ENCODE measurements at regions not wholly inside any gene's neighbourhood (a gene's known extent, or its start where the extent isn't known, plus 50 kb on each side); places are given as distances from the start of the nearest gene placed in this dataset.
"Not testable (repeated sequence)": the region's sequence is repeated elsewhere in the genome, so short reads cannot be mapped to it uniquely, and the experiment has no call there.

DNA sequence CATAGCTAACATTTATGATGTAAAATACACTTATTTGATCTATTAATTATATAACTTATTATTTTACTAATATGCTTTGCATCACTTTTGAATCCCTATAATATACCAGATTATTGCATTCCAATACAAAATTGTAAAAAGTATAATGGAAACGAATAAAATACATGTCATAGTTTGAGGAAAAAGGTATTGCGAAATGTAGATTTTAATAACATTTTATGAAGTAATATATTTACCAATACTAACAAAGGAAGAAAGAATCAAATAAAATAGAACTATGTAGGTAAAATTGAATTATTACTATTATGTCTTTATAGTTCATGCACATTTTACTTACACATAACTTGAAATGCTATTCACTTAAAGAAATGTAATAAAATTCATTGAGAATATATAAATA lies 1300.2 kb downstream of the ADGRL3 start:
- H3K9me3 ChIP-seq: no peaks in the 10 kb centered on the region
- no peaks in the 10 kb centered on the region for H3K36me3 ChIP-seq
- no peak overlapping the region for H3K4me3 ChIP-seq
- H3K27me3 ChIP-seq: no peaks in the 10 kb centered on the region
- no peak for DNase-seq

DNA sequence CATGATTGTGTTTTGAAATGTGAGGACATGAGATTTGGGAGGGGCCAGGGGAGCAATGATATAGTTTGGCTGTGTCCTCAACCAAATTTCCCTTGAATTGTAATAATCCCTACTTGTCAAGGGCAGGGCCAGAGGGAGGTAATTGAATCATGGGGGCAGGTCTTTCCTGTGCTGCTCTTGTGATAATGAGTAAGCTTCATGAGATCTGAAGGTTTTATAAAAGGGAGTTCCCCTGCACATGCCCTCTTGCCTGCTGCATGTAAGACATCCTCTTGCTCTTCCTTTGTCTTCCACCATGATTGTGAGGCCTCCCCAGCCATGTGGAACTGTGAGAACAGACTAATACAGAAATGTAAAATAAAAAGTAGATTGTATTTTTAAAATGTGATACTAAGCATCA lies 1294.9 kb downstream of the ADGRL3 start:
- Histone ChIP-seq H3K4me3 (no peak overlapping the region), H3K36me3 (no peaks in the 10 kb centered on the region), H3K9me3 (no peaks in the 10 kb centered on the region), H3K27me3 (no peaks in the 10 kb centered on the region)
- no peak for DNase-seq

DNA sequence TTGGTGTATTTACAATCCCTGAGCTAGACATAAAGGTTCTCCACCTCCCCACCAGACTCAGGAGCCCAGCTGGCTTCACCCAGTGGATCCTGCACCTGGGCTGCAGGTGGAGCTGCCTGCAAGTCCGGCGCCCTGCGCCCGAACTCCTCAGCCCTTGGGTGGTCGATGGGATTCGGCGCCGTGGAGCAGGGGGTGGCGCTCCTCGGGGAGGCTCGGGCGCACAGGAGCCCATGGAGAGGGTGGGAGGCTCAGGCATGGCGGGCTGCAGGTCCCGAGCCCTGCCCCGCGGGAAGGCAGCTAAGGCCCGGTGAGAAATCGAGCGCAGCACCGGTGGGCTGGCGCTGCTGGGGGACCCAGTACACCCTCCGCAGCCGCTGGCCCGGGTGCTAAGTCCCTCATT lies 1291.6 kb downstream of the ADGRL3 start:
- H3K36me3 ChIP-seq, H3K27me3 ChIP-seq, H3K9me3 ChIP-seq, H3K4me3 ChIP-seq, DNase-seq: not testable (repeated sequence)

DNA sequence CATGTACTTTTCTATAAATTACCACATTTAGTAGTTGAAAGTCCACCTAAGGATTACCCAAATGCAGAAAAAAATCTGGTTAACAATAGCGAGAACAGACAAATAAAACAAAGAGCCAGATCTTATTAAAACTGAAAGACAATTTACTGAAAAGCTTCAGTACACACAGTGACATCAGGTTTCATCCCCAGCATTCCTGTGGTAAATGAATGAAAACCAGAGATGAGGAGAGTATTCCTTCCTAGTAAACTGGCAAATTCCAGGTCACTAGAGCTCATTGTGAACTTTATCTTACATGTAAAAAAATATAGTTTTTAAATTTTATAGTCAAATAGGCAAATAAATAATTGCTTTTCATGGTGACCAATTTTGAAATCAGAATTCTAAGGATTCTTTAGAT lies 1290.5 kb downstream of the ADGRL3 start:
- Histone ChIP-seq H3K9me3 (no peaks in the 10 kb centered on the region), H3K27me3 (no peaks in the 10 kb centered on the region), H3K4me3 (no peak overlapping the region), H3K36me3 (no peaks in the 10 kb centered on the region)
- DNase-seq: no peak

DNA sequence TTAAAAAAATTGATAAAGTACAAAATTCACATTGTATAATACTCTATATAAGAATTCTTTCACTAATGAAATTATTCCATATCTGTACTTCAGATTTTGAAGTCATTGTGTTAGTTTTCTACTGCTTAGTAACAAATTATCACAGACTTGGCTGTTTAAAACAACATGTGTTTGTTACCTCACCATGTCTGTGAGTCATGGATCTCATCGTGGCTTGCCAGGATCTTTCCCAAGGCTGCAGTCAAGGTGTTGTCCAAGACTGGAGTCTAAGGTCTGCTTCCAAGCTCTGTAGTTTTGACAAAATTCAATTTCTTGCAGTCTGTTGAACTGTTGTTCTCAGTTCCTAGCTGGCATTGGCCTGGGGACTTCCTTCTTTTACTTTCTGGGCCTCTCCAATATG lies 1286.9 kb downstream of the ADGRL3 start:
- H3K36me3 ChIP-seq: no peaks in the 10 kb centered on the region
- no peaks in the 10 kb centered on the region for H3K9me3 ChIP-seq
- DNase-seq: no peak
- no peak overlapping the region for H3K4me3 ChIP-seq
- no peaks in the 10 kb centered on the region for H3K27me3 ChIP-seq

DNA sequence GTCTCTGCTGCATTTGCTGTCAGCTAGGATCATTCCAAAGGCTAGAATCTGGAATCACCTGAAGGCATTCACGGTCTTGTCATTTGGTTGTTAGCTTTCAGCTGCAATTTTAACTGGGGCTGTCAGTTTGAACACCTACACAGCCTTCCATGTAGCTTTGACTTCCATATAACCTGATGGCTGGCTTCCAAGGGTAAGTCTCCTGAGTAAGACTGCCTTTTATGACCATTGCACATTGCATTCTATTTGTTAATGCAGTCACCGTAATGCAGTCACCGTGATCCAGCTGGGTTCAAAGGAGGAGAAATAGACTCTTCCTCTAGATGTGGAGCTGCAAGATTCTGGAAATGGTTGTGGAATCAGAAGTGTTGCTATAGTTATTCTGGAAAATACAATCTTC lies 1284.2 kb downstream of the ADGRL3 start:
- DNase-seq: no peak
- no peaks in the 10 kb centered on the region for H3K36me3 ChIP-seq
- H3K27me3 ChIP-seq: no peaks in the 10 kb centered on the region
- no peaks in the 10 kb centered on the region for H3K9me3 ChIP-seq
- H3K4me3 ChIP-seq: no peak overlapping the region

DNA sequence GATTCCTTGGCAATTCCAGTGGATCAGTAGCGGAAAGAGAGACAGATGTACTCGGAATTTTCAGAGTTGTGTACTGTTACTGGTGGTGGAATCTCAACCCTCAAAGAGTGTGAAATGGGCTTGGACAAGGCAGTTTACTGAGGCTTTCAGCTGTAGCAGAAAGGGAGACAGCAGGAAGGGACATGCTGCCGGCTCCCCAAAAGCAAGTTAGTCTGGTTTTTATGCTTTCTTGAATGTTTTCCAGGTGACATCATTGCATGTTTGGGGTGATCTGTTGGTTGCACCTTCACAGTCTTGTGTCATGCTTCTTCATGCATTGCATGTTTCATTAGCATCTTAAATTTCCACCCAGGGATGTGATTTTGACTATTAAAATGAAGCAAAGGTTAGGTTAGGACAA lies 1282.2 kb downstream of the ADGRL3 start:
- H3K4me3 ChIP-seq: no peak overlapping the region
- DNase-seq: no peak

DNA sequence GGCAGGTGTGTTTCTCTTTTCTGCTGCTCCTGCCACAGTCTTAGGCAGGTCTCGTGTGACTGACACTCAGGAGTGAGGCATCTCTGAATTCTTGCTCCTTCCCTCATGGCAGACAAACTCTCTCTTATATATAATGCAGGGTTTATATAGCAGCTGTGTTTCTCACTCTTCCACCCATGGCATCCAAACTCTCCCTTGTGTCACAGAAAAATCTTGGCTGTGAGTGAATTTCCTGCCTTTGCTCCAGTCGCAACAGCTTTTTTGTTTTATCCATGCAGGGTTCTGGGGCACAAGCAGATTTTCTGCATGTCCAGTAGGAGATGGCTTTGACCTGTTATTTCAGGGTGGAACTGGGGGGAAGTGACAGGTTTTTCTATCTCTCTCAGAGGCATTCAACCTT lies 1275.5 kb downstream of the ADGRL3 start:
- Histone ChIP-seq H3K36me3 (no peaks in the 10 kb centered on the region), H3K9me3 (no peaks in the 10 kb centered on the region), H3K4me3 (no peak overlapping the region), H3K27me3 (no peaks in the 10 kb centered on the region)
- no peak for DNase-seq

More for the DNA sequence above, 1282.2 kb downstream of the ADGRL3 start:
- no peaks in the 10 kb centered on the region for H3K27me3 ChIP-seq
- no peaks in the 10 kb centered on the region for H3K36me3 ChIP-seq
- no peaks in the 10 kb centered on the region for H3K9me3 ChIP-seq

DNA sequence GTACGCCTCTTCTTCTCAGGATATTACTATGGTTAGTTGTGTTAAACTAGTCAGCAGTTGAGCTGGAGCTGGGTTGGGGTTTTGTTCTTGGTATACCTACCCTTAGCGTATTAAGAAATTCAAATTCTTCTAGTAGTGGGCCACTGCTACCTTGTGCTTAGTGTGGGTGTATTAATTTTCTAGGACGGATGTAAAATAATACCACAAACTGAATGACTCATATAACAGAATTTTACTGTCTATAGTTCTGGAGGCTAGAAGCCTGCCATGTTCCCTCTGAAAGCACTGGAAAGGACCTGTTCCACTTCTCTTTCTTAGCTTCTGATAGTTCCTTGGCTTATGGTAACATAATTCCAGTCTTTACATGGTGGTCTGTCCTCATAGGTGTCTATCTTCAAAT lies 1274.7 kb downstream of the ADGRL3 start:
- no peak overlapping the region for H3K4me3 ChIP-seq
- no peaks in the 10 kb centered on the region for H3K36me3 ChIP-seq
- H3K27me3 ChIP-seq: no peaks in the 10 kb centered on the region
- no peaks in the 10 kb centered on the region for H3K9me3 ChIP-seq
- DNase-seq: no peak

DNA sequence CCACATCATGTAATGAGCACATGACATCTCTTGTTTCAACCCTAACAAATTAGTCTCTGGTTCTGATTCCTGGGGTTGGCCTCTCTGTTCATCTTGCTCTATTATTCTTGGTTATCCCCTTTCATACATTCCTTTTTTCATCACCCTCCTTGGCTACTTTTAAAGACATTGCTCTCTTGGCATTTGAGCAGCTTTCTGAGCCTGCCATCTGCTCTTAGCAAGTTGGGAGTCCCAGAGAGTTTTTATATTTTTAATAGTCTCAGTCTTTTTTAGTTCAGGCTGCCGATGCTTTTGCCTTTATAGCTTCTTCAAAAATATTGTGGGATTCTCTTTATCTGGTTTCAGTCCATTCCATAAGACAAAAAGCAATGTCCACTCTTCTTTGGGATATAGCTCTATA lies 1270.9 kb downstream of the ADGRL3 start:
- Histone ChIP-seq H3K36me3 (no peaks in the 10 kb centered on the region), H3K4me3 (no peak overlapping the region), H3K9me3 (no peaks in the 10 kb centered on the region), H3K27me3 (no peaks in the 10 kb centered on the region)
- no peak for DNase-seq

DNA sequence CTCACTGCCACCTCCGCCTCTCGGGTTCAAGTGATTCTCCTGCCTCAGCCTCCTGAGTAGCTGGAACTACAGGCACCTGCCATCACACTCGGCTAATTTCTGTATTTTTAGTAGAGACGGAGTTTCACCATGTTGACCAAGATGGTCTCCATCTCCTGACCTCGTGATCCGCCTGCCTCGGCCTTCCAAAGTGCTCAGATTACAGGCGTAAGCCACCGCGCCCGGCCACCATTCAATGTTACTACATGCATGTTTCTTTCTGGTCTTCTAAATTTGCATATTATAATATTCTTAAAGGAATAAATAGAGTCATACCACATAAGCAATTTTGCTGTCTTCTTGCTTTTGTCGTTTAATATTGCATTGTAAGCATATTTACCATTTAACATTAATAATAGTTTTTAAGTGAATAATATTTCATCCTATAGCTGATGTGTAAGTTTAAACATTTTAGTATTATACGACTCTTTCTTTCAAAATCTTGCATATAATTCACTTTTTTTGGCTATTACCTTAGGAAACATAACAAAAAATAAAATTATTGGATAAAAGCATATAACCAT lies 1270.4 kb downstream of the ADGRL3 start:
- no peak for DNase-seq
- no peaks in the 10 kb centered on the region for H3K36me3 ChIP-seq
- no peaks in the 10 kb centered on the region for H3K9me3 ChIP-seq
- no peaks in the 10 kb centered on the region for H3K27me3 ChIP-seq
- no peak overlapping the region for H3K4me3 ChIP-seq

DNA sequence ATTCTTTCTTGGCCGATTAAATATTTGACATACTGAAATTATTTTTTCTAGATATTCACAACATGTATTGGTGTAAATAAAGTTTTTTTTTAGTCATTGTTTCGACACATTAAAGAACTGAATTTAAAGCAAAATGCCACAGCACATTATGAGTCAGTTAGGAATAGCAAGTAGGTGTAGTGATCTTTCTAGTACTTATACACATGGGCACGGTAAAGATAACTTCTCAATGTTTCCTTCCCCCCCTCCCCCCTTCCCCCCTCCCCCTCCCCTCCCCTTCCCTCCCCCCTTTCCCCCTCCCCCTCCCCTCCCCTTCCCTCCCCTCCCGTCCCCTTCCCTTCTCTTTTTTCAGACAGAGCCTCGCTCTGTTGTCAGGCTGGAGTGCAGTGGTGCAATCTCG lies 1269.9 kb downstream of the ADGRL3 start:
- no peak for DNase-seq
- no peaks in the 10 kb centered on the region for H3K9me3 ChIP-seq
- H3K36me3 ChIP-seq: no peaks in the 10 kb centered on the region
- H3K27me3 ChIP-seq: no peaks in the 10 kb centered on the region
- no peak overlapping the region for H3K4me3 ChIP-seq

DNA sequence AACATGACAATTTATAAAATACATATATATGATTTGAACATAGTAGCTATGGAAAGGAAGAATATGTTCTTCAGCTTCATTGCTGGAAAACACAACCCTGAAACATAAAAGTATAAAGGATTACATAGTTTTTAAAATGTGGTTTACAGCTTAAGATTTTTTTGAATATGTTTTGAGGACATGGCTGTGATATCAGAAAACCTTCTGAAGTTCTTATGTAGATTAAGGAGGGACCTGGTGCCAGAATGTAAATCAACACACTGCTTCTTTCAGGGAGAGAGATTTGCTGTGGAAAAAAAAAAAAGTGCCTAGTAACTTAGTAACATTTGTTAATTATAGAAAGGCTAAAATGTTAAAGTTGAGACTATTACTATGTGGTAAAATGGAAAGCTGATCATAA lies 1261.8 kb downstream of the ADGRL3 start:
- H3K27me3 ChIP-seq: no peaks in the 10 kb centered on the region
- DNase-seq: no peak
- no peaks in the 10 kb centered on the region for H3K9me3 ChIP-seq
- H3K4me3 ChIP-seq: no peak overlapping the region
- H3K36me3 ChIP-seq: no peaks in the 10 kb centered on the region

DNA sequence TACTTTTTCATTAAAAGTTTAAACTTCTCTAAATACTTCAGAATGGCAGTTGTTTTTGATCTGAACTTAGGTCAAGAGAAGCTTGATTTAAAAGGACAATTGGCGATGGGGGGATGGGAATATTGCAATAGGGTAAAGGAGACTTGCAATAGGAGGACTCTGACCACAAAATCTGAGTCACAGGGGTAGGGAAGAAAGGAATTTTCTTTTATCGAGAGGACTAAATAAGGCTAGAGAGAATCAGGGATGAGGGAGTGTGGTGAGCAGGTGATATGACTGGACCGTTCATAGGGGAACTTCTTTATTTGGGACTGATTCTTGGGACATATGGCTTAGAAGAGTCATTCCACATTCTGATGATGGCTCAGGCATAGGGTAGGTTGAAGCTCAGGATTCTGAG lies 1260.2 kb downstream of the ADGRL3 start:
- no peak overlapping the region for H3K4me3 ChIP-seq
- no peaks in the 10 kb centered on the region for H3K9me3 ChIP-seq
- no peak for DNase-seq
- no peaks in the 10 kb centered on the region for H3K36me3 ChIP-seq
- H3K27me3 ChIP-seq: no peaks in the 10 kb centered on the region

DNA sequence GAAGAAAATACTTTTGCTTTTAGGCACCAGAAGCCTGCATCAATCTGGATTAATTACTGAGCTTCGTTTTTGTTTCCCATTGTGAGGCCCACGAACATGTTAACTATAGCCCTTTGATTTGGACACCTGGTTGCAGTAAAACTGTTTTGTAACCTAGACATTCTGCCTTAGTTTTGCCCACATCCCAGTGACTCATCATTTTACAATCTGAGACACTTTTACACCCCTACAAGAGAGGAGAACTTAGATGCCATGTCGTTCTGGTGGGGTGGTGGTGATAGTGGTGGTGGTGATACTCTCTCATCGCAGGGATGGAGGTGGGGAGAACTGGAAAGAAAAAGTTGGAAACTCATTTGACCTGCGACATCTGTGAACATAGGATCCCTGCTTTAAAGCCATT lies 1257.2 kb downstream of the ADGRL3 start:
- H3K27me3 ChIP-seq: no peaks in the 10 kb centered on the region
- H3K9me3 ChIP-seq: no peaks in the 10 kb centered on the region
- H3K4me3 ChIP-seq: no peak overlapping the region
- no peaks in the 10 kb centered on the region for H3K36me3 ChIP-seq
- no peak for DNase-seq

DNA sequence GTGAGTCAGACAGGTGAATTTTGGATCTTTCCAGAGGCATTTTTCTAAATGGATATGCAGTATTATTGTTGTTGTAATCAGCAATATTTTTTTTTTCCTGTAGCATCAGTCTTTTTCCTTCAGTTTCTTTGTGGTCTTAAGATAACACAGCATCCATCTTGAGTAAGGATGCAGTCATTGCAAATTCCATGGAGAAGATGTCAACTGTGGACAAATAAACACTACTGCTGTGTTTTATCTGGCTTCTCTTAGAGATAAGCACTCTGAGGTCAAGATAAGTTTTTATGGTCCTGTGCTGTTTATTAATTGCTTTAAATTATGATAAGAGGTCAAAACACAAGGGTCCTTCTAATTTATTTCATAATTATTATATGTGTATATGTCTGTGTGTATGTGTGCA lies 1255.7 kb downstream of the ADGRL3 start:
- Histone ChIP-seq H3K9me3 (no peaks in the 10 kb centered on the region), H3K36me3 (no peaks in the 10 kb centered on the region), H3K4me3 (no peak overlapping the region), H3K27me3 (no peaks in the 10 kb centered on the region)
- no peak for DNase-seq

DNA sequence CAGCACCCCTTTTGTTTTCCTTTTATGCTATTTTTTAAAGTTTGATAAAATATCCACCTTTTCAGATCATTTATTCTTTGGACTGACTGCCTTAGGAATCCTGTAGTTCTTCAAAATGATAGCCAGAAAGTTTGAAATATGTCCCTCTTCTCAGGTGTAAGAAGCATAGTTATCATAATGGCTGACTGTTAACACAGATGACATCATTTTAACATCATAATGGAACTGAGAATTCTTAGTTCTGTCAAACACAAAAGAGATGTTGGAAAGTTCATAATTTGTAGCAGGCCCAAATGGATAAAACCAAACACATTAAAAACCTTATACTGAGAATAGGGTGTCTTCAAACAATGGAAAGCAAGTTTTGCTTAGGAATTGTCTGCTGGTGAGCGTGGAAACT lies 1254.4 kb downstream of the ADGRL3 start:
- Histone ChIP-seq H3K27me3 (no peaks in the 10 kb centered on the region), H3K36me3 (no peaks in the 10 kb centered on the region), H3K4me3 (no peak overlapping the region), H3K9me3 (no peaks in the 10 kb centered on the region)
- no peak for DNase-seq

DNA sequence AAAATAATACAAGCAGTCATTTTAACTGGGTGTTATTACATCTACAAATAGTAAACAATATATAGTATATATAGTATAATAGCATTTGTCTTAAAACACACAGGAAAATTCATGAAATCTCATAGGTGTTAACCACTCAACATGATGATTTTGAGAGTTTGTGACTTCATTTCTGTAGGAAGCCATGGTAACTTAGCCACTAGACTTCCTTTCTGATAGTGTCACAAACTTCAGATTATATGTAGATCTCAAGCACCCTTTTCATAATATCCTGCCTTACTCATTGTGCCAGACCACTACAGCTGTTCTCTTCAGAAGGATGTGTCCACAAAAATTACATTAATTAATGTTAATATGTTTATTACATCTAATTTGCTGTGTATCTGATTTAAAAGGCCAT lies 1250.6 kb downstream of the ADGRL3 start:
- H3K36me3 ChIP-seq: no peaks in the 10 kb centered on the region
- no peak overlapping the region for H3K4me3 ChIP-seq
- H3K27me3 ChIP-seq: no peaks in the 10 kb centered on the region
- no peak for DNase-seq
- no peaks in the 10 kb centered on the region for H3K9me3 ChIP-seq

DNA sequence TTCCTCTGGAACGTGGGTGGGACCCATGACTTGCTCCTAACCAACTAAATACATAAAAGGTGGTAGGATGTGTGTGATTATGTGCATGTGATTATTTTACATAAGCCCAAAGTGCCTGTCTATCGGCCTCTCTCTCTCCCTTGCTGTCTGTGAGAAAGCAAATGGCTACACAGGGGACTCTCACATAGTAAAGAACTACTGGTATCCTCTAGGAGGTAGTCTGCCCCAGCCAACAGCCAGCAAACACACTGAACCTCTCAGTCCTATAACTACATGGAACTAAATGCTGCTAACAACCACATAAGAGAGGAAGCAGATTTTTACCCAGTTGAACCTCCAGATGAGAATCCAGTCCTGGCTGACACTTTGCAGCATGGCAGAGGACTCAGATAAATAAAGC lies 1249.4 kb downstream of the ADGRL3 start:
- DNase-seq: no peak
- Histone ChIP-seq H3K36me3 (no peaks in the 10 kb centered on the region), H3K9me3 (no peaks in the 10 kb centered on the region), H3K4me3 (no peak overlapping the region), H3K27me3 (no peaks in the 10 kb centered on the region)

Data from MG63 (cell line).